A673 (cell line): ENCODE measurements at regions not wholly inside any gene's neighbourhood (a gene's known extent, or its start where the extent isn't known, plus 50 kb on each side); places are given as distances from the start of the nearest gene placed in this dataset.

Experiments
- BruUV-seq: library from RNA; stranded (reverse); fragments of 400-500 nt; replicated peaks from 2 replicates; lab custom pipeline; 2021; lab: Mats Ljungman, UMichigan
- CTCF ChIA-PET: fragments of 300-600 bp; sonication (Branson Sonifier 250); formaldehyde crosslinking; loops from one replicate; lab custom pipeline; 2022; ENCODE audit warnings: antibody characterized with exemption; lab: Charles Lee
- POLR2A ChIA-PET: fragments of 300-600 bp; sonication (Branson Sonifier 250); formaldehyde crosslinking; loops from one replicate; lab custom pipeline; 2022; ENCODE audit warnings: antibody characterized with exemption; ENCODE audit not compliant: low non-redundant PET; lab: Charles Lee
- DNase-seq: peaks from one replicate; pipeline ENCODE4 v3.0.0-alpha.2; 2015; ENCODE audit warnings: low spot score
- H3K27ac ChIP-seq: fragments of 200-600 bp; sonication (generic); 2 replicates; pipeline ENCODE4 v1.5.1; 2016; ENCODE audit warnings: mixed run types, low read depth, mild to moderate bottlenecking, mixed read lengths, antibody characterized with exemption, low read length; ENCODE audit not compliant: poor library complexity, severe bottlenecking
- H3K27me3 ChIP-seq: fragments of 200-600 bp; sonication (generic); replicated peaks from 2 replicates; pipeline ENCODE4 v1.6.1; 2017; ENCODE audit warnings: mixed run types, low read depth, mild to moderate bottlenecking, mixed read lengths, antibody characterized with exemption, low read length; ENCODE audit not compliant: insufficient read depth, poor library complexity
- H3K36me3 ChIP-seq: fragments of 200-600 bp; sonication (generic); 2 replicates; pipeline ENCODE4 v1.6.1; 2016; ENCODE audit warnings: mixed run types, mild to moderate bottlenecking, mixed read lengths, antibody characterized with exemption, low read length; ENCODE audit not compliant: insufficient read depth, poor library complexity, severe bottlenecking
- H3K4me1 ChIP-seq: fragments of 200-600 bp; sonication (generic); 2 replicates; pipeline ENCODE4 v1.6.1; 2017; ENCODE audit warnings: mixed run types, mild to moderate bottlenecking, mixed read lengths, antibody characterized with exemption, low read length; ENCODE audit not compliant: insufficient read depth, poor library complexity, severe bottlenecking
- H3K4me3 ChIP-seq: fragments of 200-600 bp; sonication (generic); 2 replicates; pipeline ENCODE4 v1.5.1; 2016; ENCODE audit warnings: low read depth, mixed run types, mild to moderate bottlenecking, mixed read lengths, low read length; ENCODE audit not compliant: poor library complexity, severe bottlenecking
- H3K9me3 ChIP-seq: fragments of 200-600 bp; sonication (generic); 2 replicates; pipeline ENCODE4 v1.6.1; 2016; ENCODE audit warnings: mixed run types, low read depth, mild to moderate bottlenecking, mixed read lengths, antibody characterized with exemption, low read length; ENCODE audit not compliant: poor library complexity, severe bottlenecking
- CTCF ChIP-seq: fragments of 300-800, 200-600 bp; sonication (generic); conservative IDR thresholded peaks from 2 replicates; pipeline ENCODE4 v1.5.1; 2017; ENCODE audit warnings: low read depth, mild to moderate bottlenecking, antibody characterized with exemption, low read length, moderate library complexity, mixed read lengths
- EZH2 ChIP-seq: fragments of 200-600 bp; sonication (generic); IDR thresholded peaks from 2 replicates; pipeline ENCODE4 v1.6.1; 2017; ENCODE audit warnings: borderline replicate concordance, low read depth, mild to moderate bottlenecking, mixed read lengths, antibody characterized with exemption, low read length; ENCODE audit not compliant: poor library complexity, severe bottlenecking
- intact Hi-C: fragments of 100-400 bp; cut with micrococcal nuclease; formaldehyde crosslinking; loops from one replicate; pipeline ENCODE4 v1.10.0; 2022; ENCODE audit not compliant: unreplicated experiment

- DNase-seq: no peak
- TF ChIP-seq CTCF (no peak), EZH2 (no peak)
- no peaks in the 10 kb centered on the region for H3K27me3 ChIP-seq
- no peak overlapping the region for H3K4me3 ChIP-seq
- BruUV-seq: no TSS peak
- H3K27ac ChIP-seq: no peak overlapping the region
- CTCF ChIA-PET: no interaction called here
- no peaks in the 10 kb centered on the region for H3K9me3 ChIP-seq
- H3K36me3 ChIP-seq: no peaks in the 10 kb centered on the region
- POLR2A ChIA-PET: no interaction called here
- intact Hi-C loops: loop anchor here (10.0 kb wide), 1 partner anchor 237 kb away; no protein-coding TSS in a partner anchor
- peaks cover 9% of the 10 kb centered on the region for H3K4me1 ChIP-seq
These were observed 69.7 kb downstream of the PHLDA1 start for GRCh38 chr12:75961878-75962277.

- no peaks in the 10 kb centered on the region for H3K36me3 ChIP-seq
- H3K4me3 ChIP-seq: no peak overlapping the region
- intact Hi-C loops: loop anchor here (10.0 kb wide), 1 partner anchor 236 kb away; no protein-coding TSS in a partner anchor
- H3K4me1 ChIP-seq: peaks cover 9% of the 10 kb centered on the region
- TF ChIP-seq EZH2 (no peak), CTCF (no peak)
- no peaks in the 10 kb centered on the region for H3K27me3 ChIP-seq
- POLR2A ChIA-PET: no interaction called here
- no peak for DNase-seq
- CTCF ChIA-PET: no interaction called here
- no peak overlapping the region for H3K27ac ChIP-seq
- BruUV-seq: no TSS peak
- H3K9me3 ChIP-seq: no peaks in the 10 kb centered on the region
These were observed 70.5 kb downstream of the PHLDA1 start for GRCh38 chr12:75960954-75961661.

GRCh38 chr12:75960086-75960910 lies 71.3 kb downstream of the PHLDA1 start:
- ChIA-PET CTCF (no interaction called here), POLR2A (no interaction called here)
- Histone ChIP-seq H3K27me3 (no peaks in the 10 kb centered on the region), H3K36me3 (no peaks in the 10 kb centered on the region), H3K27ac (no peak overlapping the region), H3K9me3 (no peaks in the 10 kb centered on the region), H3K4me1 (peaks cover 3% of the 10 kb centered on the region), H3K4me3 (no peak overlapping the region)
- BruUV-seq: no TSS peak
- no peak for DNase-seq
- no peak for TF ChIP-seq CTCF
- no peak for TF ChIP-seq EZH2
- intact Hi-C loops: loop anchor here (10.0 kb wide), 1 partner anchor 235 kb away; no protein-coding TSS in a partner anchor
